Mucosa of rectum (tissue), 2 donors: ENCODE measurements at regions not wholly inside any gene's neighbourhood (a gene's known extent, or its start where the extent isn't known, plus 50 kb on each side); places are given as distances from the start of the nearest gene placed in this dataset.
A peak's percentile ranks its signal among the peaks of the same experiment; 100 is the strongest.
"Not testable (repeated sequence)": the region's sequence is repeated elsewhere in the genome, so short reads cannot be mapped to it uniquely, and the experiment has no call there.

ENCODE experiments used
- H3K27ac ChIP-seq, 2 donors: one replicate each; pipeline ENCODE4 v1.7.0; 2013; ENCODE audit warnings: inconsistent platforms in 2 of 2, low read depth in 2 of 2, low read length in 2 of 2
- H3K27me3 ChIP-seq, 2 donors: one replicate each; pipeline ENCODE4 v1.7.0; 2013; ENCODE audit warnings: low read length in 2 of 2; ENCODE audit not compliant: control insufficient read depth in 2 of 2, insufficient read depth in 2 of 2
- H3K36me3 ChIP-seq, 2 donors: one replicate each; pipeline ENCODE4 v1.7.0; 2013; ENCODE audit warnings: low read length in 2 of 2; ENCODE audit not compliant: control insufficient read depth in 2 of 2, insufficient read depth in 2 of 2
- H3K4me1 ChIP-seq, 2 donors: one replicate each; pipeline ENCODE4 v1.7.0; 2013; ENCODE audit warnings: low read length in 2 of 2, mild to moderate bottlenecking in 1 of 2; ENCODE audit not compliant: control insufficient read depth in 2 of 2, insufficient read depth in 2 of 2
- H3K4me3 ChIP-seq, 2 donors: one replicate each; pipeline ENCODE4 v1.7.0; 2013; ENCODE audit warnings: low read length in 2 of 2
- H3K9ac ChIP-seq, 2 donors: one replicate each; pipeline ENCODE4 v1.7.0; 2013; ENCODE audit warnings: low read length in 2 of 2, low read depth in 1 of 2, mild to moderate bottlenecking in 1 of 2
- H3K9me3 ChIP-seq, 2 donors: one replicate each; pipeline ENCODE4 v1.7.0; 2013; ENCODE audit warnings: low read length in 2 of 2; ENCODE audit not compliant: control insufficient read depth in 2 of 2
- donor health status: healthy.
- donor health status: Normal muscosa, but diverticular disease.

DNA sequence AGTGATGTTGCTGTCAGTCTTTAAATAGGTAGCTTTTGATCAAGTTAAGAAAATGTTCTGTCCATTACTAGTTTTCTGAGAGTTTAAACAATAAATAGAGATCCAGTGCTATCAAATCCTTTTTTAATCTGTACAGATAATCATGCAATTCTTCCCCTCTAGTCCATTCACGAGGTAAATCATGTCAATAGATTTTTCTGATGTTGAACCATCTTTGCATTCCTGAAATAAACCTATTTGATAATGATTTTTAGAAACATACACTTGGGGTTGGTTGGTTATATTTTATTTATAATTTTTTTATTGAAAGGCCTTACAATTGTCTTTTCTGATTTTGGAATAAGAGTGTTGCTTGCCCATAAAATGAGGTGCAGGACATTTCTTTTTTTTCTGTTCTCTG is 95.0 kb downstream of the FAM53A start:
- no peaks in the 10 kb centered on the region for H3K4me1 ChIP-seq

DNA sequence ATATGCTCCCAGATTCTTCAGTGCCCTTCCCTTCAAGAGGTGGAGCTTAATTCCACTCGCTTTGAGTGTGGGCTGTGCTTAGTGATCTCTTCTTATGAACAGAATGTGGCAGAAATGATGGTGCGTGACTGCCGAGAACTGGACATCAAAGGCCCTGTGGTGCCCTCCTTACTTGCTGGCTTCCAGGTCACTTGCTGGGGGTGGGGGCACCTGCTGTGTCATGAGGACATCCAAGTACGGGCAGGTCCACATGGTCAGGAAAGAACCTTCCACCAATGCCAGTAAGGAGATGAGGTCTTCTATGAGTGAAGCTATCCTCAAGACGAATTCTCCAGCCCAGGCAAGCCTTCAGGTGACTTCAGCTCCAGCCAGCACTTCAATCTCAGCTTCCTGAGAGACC is 95.8 kb downstream of the FAM53A start:
- Histone ChIP-seq H3K9ac (no peak overlapping the region), H3K36me3 (no peaks in the 10 kb centered on the region), H3K4me3 (no peak overlapping the region), H3K27me3 (no peaks in the 10 kb centered on the region), H3K27ac (no peak overlapping the region), H3K9me3 (peaks cover 7 to 10% of the 10 kb centered on the region in 2 donors), H3K4me1 (no peaks in the 10 kb centered on the region)

More for the DNA sequence above, 95.0 kb downstream of the FAM53A start:
- Histone ChIP-seq H3K9ac (no peak overlapping the region), H3K9me3 (peaks cover 7 to 10% of the 10 kb centered on the region in 2 donors), H3K4me3 (no peak overlapping the region), H3K27me3 (no peaks in the 10 kb centered on the region), H3K27ac (no peak overlapping the region), H3K36me3 (no peaks in the 10 kb centered on the region)

DNA sequence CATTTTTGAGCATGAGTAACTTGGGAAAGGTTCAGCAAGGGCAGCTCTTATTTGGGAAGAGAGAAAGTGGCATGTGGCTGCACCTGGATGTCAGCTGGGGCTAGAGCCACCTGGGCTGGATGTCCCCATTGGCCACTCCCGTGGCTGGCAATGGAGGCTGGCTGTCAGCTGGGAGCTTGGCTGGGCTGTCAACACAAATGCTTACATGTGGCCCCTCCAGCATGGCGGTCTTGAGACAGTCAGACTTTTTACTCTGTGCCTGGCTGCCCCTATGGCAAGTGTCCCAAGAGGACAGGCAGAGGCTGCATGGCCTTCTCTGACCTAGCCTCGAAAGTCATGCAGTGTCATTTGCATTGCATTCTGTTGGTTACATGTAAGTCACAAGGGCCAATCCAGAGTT is 99.6 kb downstream of the FAM53A start:
- Histone ChIP-seq H3K4me1 (peaks cover 0 to 4% of the 10 kb centered on the region in 2 donors), H3K9ac (no peak overlapping the region), H3K9me3 (peaks cover 0 to 3% of the 10 kb centered on the region in 2 donors), H3K36me3 (no peaks in the 10 kb centered on the region), H3K27ac (no peak overlapping the region), H3K4me3 (no peak overlapping the region), H3K27me3 (no peaks in the 10 kb centered on the region)

DNA sequence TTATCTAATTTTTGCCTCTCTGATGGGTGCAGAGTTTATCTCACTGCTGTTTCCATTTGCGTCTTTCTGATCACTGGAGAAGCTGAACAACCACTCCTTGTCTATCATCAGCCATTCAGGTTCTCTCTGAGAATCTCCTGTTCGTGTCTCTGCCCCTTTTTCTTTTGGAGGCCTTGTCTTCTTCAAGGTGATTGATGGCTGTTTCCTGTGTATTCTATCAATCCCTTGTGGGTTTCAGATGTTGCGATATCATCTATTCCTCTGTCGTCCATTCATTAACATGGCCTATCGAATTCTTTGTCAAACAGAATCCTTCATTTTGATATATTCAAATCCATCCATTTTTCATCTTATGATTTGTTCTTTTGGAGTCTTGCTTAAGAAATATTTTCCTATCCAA is 100.3 kb downstream of the FAM53A start:
- Histone ChIP-seq H3K36me3 (no peaks in the 10 kb centered on the region), H3K4me1 (peaks cover 0 to 6% of the 10 kb centered on the region in 2 donors), H3K9me3 (peaks cover 0 to 3% of the 10 kb centered on the region in 2 donors), H3K27me3 (no peaks in the 10 kb centered on the region), H3K27ac (no peak overlapping the region), H3K9ac (no peak overlapping the region), H3K4me3 (no peak overlapping the region)

DNA sequence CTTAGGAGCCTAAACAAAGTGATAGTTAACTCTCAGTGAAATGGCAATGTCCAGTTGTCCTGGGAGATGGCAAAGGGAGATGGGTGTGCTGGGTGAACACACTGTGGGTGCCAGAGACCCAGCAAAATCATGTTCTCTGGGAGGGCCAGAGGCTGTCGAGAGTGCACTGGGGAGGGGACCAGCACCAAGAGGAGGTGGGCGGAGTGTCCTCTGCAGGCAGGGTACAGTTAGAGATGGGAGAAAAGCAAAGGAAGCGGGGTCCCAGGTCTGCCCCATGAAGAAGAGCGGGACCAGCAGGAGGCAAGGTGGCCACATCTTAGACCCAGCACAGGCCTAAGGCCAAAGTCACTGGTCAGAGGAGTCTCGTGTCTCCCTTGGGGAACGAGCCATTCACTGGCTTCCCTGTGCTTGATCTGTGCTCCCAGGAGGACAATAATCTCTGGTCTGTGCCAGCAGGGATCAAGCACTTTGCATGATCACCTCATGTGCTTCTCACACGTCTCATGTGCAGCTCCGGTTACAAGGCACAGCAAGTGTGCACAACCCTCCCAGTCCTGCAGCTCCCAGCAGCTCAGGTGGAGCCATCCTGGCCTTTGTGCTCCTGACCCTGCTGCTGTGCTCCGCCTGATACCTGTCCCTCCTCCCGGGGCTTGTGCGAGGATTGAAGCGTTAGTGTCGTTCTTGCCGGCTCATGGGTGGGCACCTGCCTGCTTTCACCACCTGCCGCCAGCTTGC is 100.9 kb downstream of the FAM53A start:
- H3K9me3 ChIP-seq, result no peaks in the 10 kb centered on the region
- peaks cover 2 to 6% of the 10 kb centered on the region in 2 donors for H3K4me1 ChIP-seq
- H3K36me3 ChIP-seq, result no peaks in the 10 kb centered on the region
- H3K9ac ChIP-seq, result no peak overlapping the region
- no peaks in the 10 kb centered on the region for H3K27me3 ChIP-seq
- no peak overlapping the region for H3K4me3 ChIP-seq
- no peak overlapping the region for H3K27ac ChIP-seq

DNA sequence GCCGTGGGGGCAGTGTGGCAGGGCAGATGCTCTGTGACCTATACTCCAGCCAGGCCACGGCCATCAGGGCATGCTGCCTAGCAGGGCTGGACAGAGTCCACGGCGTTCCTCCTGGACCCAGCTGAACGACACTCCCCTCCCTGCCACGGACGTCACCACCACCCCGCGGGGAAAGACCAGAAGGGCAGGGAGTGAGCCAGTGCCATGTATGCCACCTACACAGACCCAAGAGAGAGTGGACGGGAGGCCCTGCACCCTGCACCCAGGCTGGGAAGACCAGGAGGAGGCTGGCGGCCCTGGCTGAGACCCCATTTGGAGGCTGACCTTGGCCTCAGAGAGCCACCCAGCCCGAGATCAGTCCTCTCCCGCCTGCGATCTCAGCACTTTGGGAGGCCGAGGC is 101.9 kb downstream of the FAM53A start:
- no peak overlapping the region for H3K27ac ChIP-seq
- no peaks in the 10 kb centered on the region for H3K27me3 ChIP-seq
- no peak overlapping the region for H3K9ac ChIP-seq
- no peaks in the 10 kb centered on the region for H3K9me3 ChIP-seq
- no peak overlapping the region for H3K4me3 ChIP-seq
- H3K4me1 ChIP-seq, result peaks cover 4 to 6% of the 10 kb centered on the region in 2 donors
- H3K36me3 ChIP-seq, result no peaks in the 10 kb centered on the region

DNA sequence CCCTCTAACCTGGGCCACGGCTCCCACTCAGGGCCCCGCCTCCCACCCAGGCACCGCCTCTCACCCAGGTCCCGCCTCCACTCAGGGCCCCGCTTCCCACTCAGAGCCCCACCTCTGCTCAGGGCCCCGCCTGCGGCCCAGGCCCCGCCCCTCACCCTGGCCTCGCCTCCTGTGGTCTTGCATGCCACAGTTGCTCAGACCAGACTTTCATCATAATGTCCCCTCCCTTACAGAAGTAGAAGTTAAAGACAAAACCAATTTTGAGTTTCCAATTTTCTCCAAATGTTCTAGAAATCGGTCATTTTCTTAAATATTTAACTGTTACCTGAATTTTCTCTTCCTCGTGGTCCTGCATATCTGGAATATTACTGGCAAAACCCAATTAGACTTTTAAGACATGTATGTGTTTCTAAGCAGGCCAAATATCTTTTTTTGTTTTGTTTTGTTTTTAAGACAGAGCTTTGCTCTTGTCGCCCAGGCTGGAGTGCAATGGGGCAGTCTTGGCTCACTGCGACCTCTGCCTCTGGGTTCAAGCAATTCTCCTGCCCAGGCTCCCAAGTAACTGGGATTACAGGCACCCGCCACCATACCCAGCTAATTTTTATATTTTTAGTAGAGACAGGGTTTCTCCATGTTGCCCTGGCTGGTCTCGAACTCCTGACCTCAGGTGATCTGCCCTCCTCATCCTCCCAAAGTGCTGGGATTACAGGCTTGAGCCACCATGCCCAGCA is 102.8 kb downstream of the FAM53A start:
- H3K4me1 ChIP-seq, H3K4me3 ChIP-seq, H3K9ac ChIP-seq, H3K27ac ChIP-seq, H3K9me3 ChIP-seq, H3K36me3 ChIP-seq, H3K27me3 ChIP-seq: not testable (repeated sequence)

DNA sequence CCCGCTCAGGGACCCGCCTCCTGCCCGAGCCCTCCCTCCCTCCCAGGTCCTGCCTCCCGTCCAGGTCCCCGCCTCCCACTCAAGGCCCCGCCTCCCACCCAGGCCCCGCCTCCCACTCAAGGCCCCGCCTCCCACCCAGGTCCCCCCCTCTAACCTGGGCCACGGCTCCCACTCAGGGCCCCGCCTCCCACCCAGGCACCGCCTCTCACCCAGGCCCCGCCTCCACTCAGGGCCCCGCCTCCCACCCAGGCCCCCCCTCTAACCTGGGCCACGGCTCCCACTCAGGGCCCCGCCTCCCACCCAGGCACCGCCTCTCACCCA is 103.5 kb downstream of the FAM53A start:
- H3K9me3 ChIP-seq, H3K9ac ChIP-seq, H3K4me1 ChIP-seq, H3K4me3 ChIP-seq, H3K27me3 ChIP-seq, H3K36me3 ChIP-seq: not testable (repeated sequence)
- H3K27ac ChIP-seq, result peak overlapping the region in 1 of 2 donors; percentile 89

DNA sequence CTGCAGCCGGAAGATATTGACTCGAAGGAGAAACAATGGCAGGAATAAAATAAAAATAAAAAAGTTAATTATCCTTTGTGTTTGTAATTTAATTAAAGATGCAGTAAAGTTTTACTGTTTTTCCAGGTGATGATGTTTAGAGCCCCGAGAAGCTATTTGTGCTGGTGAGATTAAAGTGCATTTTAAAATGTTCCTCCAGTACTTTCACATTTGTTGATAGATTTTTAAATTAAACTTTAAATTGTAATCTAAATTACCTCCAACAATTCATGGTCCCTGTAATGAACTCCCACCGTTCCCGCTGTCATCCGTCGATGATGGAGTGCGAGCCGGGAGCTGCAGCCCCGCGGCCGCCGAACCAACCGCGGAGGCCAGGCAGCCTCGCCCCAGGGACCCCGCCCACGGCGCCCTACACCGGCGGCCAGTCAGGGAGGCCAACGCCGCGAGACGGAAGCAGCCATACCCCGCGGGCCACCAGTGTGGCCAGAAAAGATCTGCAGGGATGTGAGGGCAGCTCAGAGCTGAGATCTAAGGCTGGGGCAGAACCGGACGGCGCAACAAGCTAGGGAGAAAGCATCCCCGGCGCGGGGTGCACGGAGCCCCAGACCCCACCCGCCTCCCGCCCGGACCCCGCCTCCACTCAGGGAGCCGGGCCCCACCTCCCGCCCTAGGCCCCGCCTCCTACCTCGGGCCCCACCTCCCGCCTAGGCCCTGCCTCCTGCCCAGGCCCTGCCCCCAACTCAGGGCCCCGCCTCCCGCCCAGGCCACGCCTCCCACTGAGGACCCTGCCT is 104.0 kb downstream of the FAM53A start:
- H3K9me3 ChIP-seq, result no peaks in the 10 kb centered on the region
- H3K36me3 ChIP-seq, result no peaks in the 10 kb centered on the region
- H3K4me3 ChIP-seq, result peak overlapping the region; percentile 67 to 70
- peaks cover 4 to 6% of the 10 kb centered on the region in 2 donors for H3K4me1 ChIP-seq
- peak overlapping the region; percentile 89 for H3K27ac ChIP-seq
- H3K9ac ChIP-seq, result peak overlapping the region; percentile 52 to 75
- H3K27me3 ChIP-seq, result no peaks in the 10 kb centered on the region
